ENCODE measurements at regions not wholly inside any gene's neighbourhood (a gene's known extent, or its start where the extent isn't known, plus 50 kb on each side); places are given as distances from the start of the nearest gene placed in this dataset.

DNA sequence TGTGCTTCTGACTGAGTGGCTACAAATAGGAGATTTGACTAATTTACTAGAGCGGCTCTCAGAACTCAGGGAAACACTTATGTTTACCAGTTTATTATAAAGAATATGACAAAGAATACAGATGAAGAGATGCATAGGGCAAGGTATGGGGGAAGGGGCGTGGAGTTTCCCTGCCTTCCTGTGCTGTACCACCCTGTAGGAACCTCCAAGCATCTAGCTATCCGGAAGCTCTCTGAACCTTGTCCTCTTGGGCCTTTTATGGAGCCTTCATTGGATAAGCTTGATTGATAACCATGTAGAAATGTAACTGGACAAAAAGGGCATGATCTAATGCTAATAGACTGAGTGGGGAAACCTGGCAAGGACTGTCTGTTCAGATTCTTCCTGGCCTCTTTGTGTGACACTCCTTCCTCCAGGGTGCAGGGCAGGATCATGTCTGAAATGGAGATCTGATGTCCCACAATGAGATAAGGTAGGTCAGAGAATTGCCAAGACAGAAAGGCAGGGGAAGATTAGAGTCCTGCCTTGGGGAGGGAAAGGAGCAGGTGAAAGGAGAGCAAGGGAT, 101.8 kb upstream of the NPAS2 start:
- H3K4me1 ChIP-seq (ENCODE audit: insufficient read depth, low read length) = no peaks in the 10 kb centered on the region
- no peaks in the 10 kb centered on the region for H3K9me3 ChIP-seq (ENCODE audit: low read length)
- no peak overlapping the region for H2AFZ ChIP-seq (ENCODE audit: low read depth, low read length)
- peaks cover 5% of the 10 kb centered on the region for H3K27me3 ChIP-seq (ENCODE audit: insufficient read depth, low read length)
- H3K36me3 ChIP-seq (ENCODE audit: insufficient read depth, low read length) = no peaks in the 10 kb centered on the region
- no peak overlapping the region for H3K4me3 ChIP-seq (ENCODE audit: low read length)

DNA sequence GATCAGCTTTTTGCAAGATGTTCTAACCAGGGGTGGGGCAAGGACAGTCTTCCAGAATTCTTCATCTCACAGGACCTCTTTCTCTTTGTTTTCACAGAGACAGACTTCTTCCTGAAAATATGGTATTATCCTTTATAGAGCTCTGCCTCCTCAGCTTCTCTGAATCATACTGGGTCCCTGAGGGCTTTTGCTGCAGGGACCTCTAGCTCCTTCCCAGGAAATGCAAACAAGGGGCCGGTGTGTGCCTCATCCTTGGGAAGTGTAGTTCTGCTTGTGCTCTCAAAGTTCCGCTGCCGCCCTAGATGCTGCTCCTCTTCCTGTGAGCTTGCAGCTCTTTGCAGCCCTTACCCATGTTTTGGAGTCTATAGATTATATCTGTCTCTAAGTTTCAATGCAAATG, 99.5 kb upstream of the NPAS2 start:
- no peaks in the 10 kb centered on the region for H3K36me3 ChIP-seq (ENCODE audit: insufficient read depth, low read length)
- H3K27me3 ChIP-seq (ENCODE audit: insufficient read depth, low read length) = peaks cover 9% of the 10 kb centered on the region
- no peaks in the 10 kb centered on the region for H3K9me3 ChIP-seq (ENCODE audit: low read length)
- no peaks in the 10 kb centered on the region for H3K4me1 ChIP-seq (ENCODE audit: insufficient read depth, low read length)
- H2AFZ ChIP-seq (ENCODE audit: low read depth, low read length) = no peak overlapping the region
- H3K4me3 ChIP-seq (ENCODE audit: low read length) = no peak overlapping the region

DNA sequence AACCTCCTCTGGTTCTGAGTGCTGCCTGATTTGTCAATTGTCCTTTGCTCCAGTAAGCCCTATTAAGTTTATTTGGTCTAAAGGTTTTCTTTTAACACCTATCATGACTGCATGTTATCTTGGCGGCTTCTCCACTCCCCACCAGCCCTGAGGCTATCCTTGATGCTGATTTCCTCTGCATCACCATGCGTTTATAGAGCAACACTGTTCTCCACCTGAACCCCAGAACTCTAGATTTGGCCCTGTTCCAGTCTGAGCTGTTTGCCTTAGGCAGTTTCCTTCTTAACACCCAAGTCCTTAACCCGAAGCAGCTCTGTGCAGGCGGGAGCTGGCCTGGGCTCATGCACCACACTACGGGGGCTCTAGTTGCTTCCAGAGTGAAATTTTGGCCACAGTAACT, 98.2 kb upstream of the NPAS2 start:
- no peaks in the 10 kb centered on the region for H3K36me3 ChIP-seq (ENCODE audit: insufficient read depth, low read length)
- H2AFZ ChIP-seq (ENCODE audit: low read depth, low read length) = no peak overlapping the region
- H3K4me3 ChIP-seq (ENCODE audit: low read length) = no peak overlapping the region
- no peaks in the 10 kb centered on the region for H3K4me1 ChIP-seq (ENCODE audit: insufficient read depth, low read length)
- H3K9me3 ChIP-seq (ENCODE audit: low read length) = no peaks in the 10 kb centered on the region
- H3K27me3 ChIP-seq (ENCODE audit: insufficient read depth, low read length) = peaks cover 9% of the 10 kb centered on the region

DNA sequence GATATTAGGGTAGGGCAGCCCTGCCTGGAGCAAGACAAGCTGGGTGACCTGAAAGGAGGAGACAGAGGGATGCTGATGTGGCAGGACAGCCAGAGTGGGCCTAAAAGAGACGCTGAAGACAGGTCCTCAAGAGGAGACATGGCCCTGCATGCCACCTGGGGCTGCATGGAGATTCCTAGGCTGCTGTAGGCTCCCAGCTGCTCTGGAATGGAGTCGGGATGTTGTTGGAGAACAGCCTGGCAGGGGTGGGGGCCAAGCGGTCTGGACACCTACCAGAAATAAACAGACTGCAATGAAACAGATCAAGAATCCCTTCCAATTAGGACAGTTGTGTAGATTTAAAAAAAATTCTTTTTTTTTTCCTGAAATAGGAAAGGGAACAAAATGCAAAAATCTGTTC, 97.8 kb upstream of the NPAS2 start:
- H3K27me3 ChIP-seq (ENCODE audit: insufficient read depth, low read length) = peaks cover 9% of the 10 kb centered on the region
- no peaks in the 10 kb centered on the region for H3K36me3 ChIP-seq (ENCODE audit: insufficient read depth, low read length)
- H3K9me3 ChIP-seq (ENCODE audit: low read length) = no peaks in the 10 kb centered on the region
- no peak overlapping the region for H2AFZ ChIP-seq (ENCODE audit: low read depth, low read length)
- H3K4me3 ChIP-seq (ENCODE audit: low read length) = no peak overlapping the region
- H3K4me1 ChIP-seq (ENCODE audit: insufficient read depth, low read length) = no peaks in the 10 kb centered on the region

DNA sequence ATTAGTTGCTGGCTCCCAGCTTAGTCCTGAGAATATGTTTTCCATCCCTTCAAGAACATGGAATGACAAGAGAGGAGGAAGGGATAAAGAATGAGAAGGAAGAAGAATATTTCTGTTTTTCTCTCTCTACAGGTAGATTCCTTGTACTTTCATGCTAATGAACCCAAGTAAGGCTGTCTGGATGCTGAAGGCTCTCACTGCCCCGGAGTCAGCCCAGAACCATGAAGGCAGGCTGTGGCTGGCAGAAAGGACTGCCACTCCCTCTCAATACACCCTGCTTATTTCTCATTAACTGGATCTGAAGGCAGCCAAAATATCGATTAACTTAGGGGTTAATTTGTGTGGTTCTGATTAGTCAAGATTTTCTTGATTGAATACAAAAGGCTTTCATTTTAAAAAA, 93.1 kb upstream of the NPAS2 start:
- Histone ChIP-seq H3K27me3 (ENCODE audit: insufficient read depth, low read length) (peaks cover 4% of the 10 kb centered on the region), H2AFZ (ENCODE audit: low read depth, low read length) (no peak overlapping the region), H3K4me1 (ENCODE audit: insufficient read depth, low read length) (no peaks in the 10 kb centered on the region), H3K36me3 (ENCODE audit: insufficient read depth, low read length) (no peaks in the 10 kb centered on the region), H3K4me3 (ENCODE audit: low read length) (no peak overlapping the region), H3K9me3 (ENCODE audit: low read length) (no peaks in the 10 kb centered on the region)

DNA sequence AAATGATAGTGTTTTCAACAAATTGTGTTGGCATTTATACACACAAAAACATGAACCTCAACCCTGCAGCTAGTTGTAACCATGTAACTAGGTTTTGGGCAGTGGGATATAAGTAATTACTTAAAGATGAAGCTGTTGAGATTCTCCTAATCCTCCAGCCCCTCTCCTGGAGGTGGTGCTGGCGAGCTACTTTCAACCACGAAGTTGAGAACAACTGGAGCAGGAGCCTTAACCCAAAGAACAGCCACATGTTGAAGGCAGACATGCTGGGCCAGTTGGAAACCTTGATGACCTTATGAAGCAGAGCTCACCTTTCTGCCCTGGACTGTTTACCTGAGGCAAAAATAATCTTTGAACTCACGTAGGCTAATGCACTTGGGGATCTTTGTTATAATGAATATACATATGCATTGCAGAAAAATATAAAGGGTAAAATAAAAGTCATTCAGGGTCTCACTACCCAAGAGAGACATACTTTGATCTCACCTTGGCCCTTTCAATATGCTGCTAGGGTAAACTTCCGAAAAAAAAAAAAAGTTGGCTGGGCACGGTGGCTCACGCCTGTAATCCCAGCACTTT, 89.6 kb upstream of the NPAS2 start:
- H3K4me3 ChIP-seq (ENCODE audit: low read length) = no peak overlapping the region
- H3K27me3 ChIP-seq (ENCODE audit: insufficient read depth, low read length) = no peaks in the 10 kb centered on the region
- H3K9me3 ChIP-seq (ENCODE audit: low read length) = no peaks in the 10 kb centered on the region
- H2AFZ ChIP-seq (ENCODE audit: low read depth, low read length) = no peak overlapping the region
- H3K4me1 ChIP-seq (ENCODE audit: insufficient read depth, low read length) = peaks cover 11% of the 10 kb centered on the region
- no peaks in the 10 kb centered on the region for H3K36me3 ChIP-seq (ENCODE audit: insufficient read depth, low read length)

DNA sequence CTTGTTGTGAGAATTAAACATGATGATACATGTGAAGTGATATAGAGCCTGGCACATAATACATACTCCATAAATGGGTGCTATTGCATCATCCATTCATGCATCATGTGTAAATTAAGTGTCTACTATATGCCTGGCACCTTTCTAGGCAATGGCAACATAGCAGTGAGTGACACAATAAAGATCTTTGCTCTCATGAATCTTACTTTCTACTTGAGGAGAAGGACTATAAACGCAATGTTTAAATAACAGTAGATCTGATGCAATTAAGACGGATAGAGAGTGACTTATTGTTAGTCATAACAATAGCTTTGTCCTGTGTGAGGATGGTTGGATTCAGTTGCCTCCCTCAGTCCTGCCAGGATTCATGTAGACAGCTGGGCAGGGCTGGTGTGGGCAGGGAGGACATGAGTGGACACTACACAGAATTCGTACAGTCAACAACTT, 88.4 kb upstream of the NPAS2 start:
- H3K36me3 ChIP-seq (ENCODE audit: insufficient read depth, low read length) = no peaks in the 10 kb centered on the region
- peaks cover 15% of the 10 kb centered on the region for H3K4me1 ChIP-seq (ENCODE audit: insufficient read depth, low read length)
- no peaks in the 10 kb centered on the region for H3K27me3 ChIP-seq (ENCODE audit: insufficient read depth, low read length)
- H3K4me3 ChIP-seq (ENCODE audit: low read length) = no peak overlapping the region
- no peaks in the 10 kb centered on the region for H3K9me3 ChIP-seq (ENCODE audit: low read length)
- H2AFZ ChIP-seq (ENCODE audit: low read depth, low read length) = no peak overlapping the region

DNA sequence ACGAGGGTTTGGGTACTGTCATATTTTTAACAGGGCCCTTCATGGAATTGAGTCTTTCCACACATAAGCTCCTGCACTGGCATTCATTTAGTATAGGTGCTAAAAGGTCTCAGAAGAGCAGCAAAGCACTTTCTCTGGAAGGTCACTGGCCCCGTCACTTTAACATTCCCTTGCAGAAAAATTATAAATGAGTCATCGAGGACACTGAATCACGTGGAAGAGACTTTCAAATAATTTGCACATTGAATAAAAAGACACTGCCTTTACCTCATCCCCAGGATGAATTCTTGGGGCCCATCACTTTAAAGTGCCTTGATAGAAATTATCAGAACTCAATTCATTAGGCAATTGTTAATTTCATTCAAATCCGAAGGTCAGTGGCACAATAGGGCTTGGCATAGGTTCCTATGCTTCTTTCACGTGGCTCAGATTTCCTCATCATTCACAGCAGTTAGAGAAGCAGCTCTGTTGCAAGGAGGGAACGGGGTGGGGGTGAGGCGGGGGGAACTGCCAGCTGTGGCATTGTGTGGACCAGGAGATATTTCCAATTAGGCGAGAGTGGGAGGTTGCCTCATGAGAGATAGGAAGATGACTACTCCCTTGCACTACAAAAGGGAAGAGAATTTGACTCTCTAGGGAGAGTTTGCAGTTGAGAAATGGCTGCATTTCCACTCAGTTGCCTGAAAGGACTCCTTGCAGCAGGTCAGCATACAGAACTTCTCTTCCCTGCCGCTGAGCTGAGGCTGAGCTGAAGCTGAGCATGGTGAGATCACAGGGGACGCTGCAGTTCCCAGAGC, 86.3 kb upstream of the NPAS2 start:
- peak overlapping the region; percentile 8 for H2AFZ ChIP-seq (ENCODE audit: low read depth, low read length)
- no peaks in the 10 kb centered on the region for H3K9me3 ChIP-seq (ENCODE audit: low read length)
- no peak overlapping the region for H3K4me3 ChIP-seq (ENCODE audit: low read length)
- H3K27me3 ChIP-seq (ENCODE audit: insufficient read depth, low read length) = no peaks in the 10 kb centered on the region
- peaks cover 15% of the 10 kb centered on the region for H3K4me1 ChIP-seq (ENCODE audit: insufficient read depth, low read length)
- no peaks in the 10 kb centered on the region for H3K36me3 ChIP-seq (ENCODE audit: insufficient read depth, low read length)

DNA sequence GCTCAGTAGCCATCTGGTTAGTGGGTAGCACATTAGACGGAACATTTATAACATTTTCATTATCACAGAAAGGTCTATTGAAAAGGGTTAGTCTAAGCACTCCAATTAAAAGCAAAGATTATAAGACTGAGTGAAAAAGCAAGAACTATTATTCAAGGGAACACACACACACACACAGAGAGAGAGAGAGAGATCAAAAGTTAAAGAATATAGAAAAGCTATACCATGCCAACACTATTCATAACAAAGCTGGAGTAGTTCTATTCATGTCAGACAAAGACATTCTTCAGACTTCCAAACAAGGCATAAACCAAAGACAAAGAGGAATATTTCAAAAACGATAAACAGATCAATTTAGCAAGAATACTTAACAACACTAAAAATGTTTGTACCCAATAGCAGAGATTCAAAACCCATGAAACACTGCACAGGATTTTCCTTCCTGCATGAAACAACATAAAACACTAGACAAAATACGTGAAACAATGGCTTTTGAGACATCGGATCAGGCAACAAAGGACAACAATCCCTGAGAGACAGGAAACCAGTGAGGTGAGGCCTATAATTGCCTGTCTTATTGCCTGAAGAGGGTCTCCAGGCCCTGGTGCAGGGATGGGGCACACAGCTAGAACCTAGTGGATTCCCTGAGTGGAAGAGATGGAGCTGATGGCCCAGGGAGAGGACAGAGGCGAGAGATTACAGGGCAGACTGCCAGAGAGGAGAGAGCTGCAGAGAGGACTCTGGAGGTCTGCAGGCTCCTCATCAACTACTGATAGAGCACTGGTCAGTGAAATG, 83.6 kb upstream of the NPAS2 start:
- Histone ChIP-seq H2AFZ (ENCODE audit: low read depth, low read length) (no peak overlapping the region), H3K4me1 (ENCODE audit: insufficient read depth, low read length) (peaks cover 15% of the 10 kb centered on the region), H3K36me3 (ENCODE audit: insufficient read depth, low read length) (no peaks in the 10 kb centered on the region), H3K9me3 (ENCODE audit: low read length) (no peaks in the 10 kb centered on the region), H3K27me3 (ENCODE audit: insufficient read depth, low read length) (no peaks in the 10 kb centered on the region), H3K4me3 (ENCODE audit: low read length) (no peak overlapping the region)

DNA sequence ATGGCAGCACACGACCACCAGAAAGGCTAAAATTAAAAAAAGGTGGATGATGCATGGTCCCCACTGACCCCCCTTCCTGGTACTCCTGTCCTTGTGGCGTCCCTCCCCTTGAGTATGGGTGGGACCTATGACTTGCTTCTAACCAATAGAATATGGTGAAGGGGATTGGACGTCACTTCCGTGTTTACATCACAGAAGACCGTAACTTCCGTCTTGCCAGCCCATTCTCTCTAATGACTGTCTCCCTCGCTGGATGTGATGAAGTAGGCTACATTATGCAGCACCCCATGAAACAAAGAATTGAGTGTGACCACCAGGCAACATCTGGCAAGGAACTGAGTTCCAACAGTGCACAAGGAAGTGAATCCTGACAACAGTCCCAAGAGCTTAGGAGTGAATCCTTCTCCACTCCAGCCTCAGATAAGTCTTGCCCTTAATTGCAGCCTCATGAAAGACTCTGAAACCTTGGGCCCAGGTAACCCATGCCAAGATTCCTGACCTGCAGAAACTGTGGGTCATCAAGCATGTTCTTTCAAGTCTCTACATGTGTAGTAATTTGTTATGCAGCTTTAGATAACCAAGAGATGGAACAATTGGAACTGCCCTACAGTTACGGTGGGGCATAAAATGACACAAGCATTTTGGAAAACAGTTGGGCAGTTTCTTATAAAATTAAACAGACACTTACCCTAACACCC, 80.1 kb upstream of the NPAS2 start:
- Histone ChIP-seq H3K36me3 (ENCODE audit: insufficient read depth, low read length) (no peaks in the 10 kb centered on the region), H2AFZ (ENCODE audit: low read depth, low read length) (no peak overlapping the region), H3K9me3 (ENCODE audit: low read length) (no peaks in the 10 kb centered on the region), H3K27me3 (ENCODE audit: insufficient read depth, low read length) (peaks cover 3% of the 10 kb centered on the region), H3K4me1 (ENCODE audit: insufficient read depth, low read length) (peaks cover 4% of the 10 kb centered on the region), H3K4me3 (ENCODE audit: low read length) (no peak overlapping the region)

DNA sequence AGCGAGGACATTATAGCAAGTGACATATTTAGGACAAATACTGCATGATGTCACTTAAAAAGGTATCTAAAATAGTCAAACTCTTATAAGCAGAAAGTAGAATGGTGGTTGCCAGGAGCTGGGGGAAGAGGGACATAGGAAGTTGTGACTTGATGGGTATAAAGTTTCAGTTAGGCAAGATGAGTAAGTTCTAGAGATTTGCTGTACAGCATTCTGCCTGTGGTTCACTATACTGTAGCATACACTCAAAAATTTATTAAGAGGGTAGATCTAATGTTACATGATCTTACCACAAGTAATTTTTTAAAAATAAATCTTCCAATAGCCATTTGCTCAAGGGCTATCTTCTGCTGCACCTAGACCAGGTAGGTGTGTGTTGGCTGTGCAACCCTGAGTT, 78.1 kb upstream of the NPAS2 start:
- peaks cover 4% of the 10 kb centered on the region for H3K27me3 ChIP-seq (ENCODE audit: insufficient read depth, low read length)
- no peaks in the 10 kb centered on the region for H3K9me3 ChIP-seq (ENCODE audit: low read length)
- H3K4me1 ChIP-seq (ENCODE audit: insufficient read depth, low read length) = no peaks in the 10 kb centered on the region
- no peak overlapping the region for H3K4me3 ChIP-seq (ENCODE audit: low read length)
- H2AFZ ChIP-seq (ENCODE audit: low read depth, low read length) = no peak overlapping the region
- H3K36me3 ChIP-seq (ENCODE audit: insufficient read depth, low read length) = no peaks in the 10 kb centered on the region

DNA sequence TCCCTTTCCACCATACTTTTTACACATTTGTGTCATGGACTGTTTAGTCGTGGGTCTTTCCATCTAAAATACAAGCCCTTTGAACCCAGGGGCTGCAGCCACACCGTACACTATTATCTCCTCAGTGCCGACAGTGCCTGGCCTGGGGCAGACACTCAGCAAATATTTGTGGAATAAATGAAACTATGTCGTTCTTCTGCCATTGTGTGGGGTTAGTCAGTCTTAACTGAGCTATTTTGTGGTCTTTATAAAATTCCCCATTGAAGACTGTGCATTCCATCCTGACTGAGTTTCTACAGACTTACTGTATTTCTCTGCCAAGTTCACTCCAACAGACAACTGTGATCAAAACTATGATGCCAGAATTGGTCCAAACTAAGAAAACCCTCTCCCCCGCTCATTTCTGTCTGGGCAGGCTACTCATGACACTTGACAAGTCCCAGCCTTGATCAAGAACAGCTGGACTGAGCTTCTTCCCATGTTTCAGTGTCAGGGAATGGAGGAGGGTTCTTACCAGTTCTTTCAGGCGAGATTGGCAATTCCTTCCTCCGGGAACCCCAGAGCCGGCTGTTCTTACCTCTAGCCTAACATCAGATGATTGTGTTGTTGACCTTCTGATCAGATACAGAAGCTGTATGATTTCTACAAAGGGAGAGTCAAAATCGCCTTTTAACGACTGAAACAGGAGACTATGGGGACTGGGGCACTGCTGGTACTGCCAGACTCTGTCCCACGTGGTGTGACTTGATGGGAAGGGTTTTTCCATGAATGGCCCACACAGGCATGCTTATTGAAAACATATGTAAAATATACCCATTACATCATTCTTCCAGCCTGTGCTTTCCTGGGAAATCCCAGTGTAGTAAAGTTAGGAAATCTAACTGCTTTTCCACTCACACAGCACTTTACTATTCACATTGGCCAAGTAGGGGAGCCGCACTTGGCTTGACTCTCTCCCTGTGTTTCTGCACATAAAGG, 77.4 kb upstream of the NPAS2 start:
- H2AFZ ChIP-seq (ENCODE audit: low read depth, low read length) = no peak overlapping the region
- no peaks in the 10 kb centered on the region for H3K4me1 ChIP-seq (ENCODE audit: insufficient read depth, low read length)
- no peaks in the 10 kb centered on the region for H3K36me3 ChIP-seq (ENCODE audit: insufficient read depth, low read length)
- no peaks in the 10 kb centered on the region for H3K9me3 ChIP-seq (ENCODE audit: low read length)
- no peak overlapping the region for H3K4me3 ChIP-seq (ENCODE audit: low read length)
- peaks cover 4% of the 10 kb centered on the region for H3K27me3 ChIP-seq (ENCODE audit: insufficient read depth, low read length)

Data from neuron (in vitro differentiated cells).